GM12892 (cell line): ENCODE measurements at regions not wholly inside any gene's neighbourhood (a gene's known extent, or its start where the extent isn't known, plus 50 kb on each side); places are given as distances from the start of the nearest gene placed in this dataset.

ENCODE experiments used
- POLR2A ChIP-seq: IDR thresholded peaks from 2 replicates; pipeline ENCODE4 v1.6.1; 2011; ENCODE audit warnings: low read depth, low read length, control low read depth
- POLR2AphosphoS5 ChIP-seq: IDR thresholded peaks from 2 replicates; pipeline ENCODE4 v1.6.1; 2011; ENCODE audit warnings: low read depth, low read length, control low read depth

- TF ChIP-seq POLR2AphosphoS5, result no peak
- TF ChIP-seq POLR2A, result no peak
Measured at GRCh38 chr7:37514497-37514896, 65.8 kb upstream of the ELMO1 start.
